ENCODE measurements at regions not wholly inside any gene's neighbourhood (a gene's known extent, or its start where the extent isn't known, plus 50 kb on each side); places are given as distances from the start of the nearest gene placed in this dataset.

DNA sequence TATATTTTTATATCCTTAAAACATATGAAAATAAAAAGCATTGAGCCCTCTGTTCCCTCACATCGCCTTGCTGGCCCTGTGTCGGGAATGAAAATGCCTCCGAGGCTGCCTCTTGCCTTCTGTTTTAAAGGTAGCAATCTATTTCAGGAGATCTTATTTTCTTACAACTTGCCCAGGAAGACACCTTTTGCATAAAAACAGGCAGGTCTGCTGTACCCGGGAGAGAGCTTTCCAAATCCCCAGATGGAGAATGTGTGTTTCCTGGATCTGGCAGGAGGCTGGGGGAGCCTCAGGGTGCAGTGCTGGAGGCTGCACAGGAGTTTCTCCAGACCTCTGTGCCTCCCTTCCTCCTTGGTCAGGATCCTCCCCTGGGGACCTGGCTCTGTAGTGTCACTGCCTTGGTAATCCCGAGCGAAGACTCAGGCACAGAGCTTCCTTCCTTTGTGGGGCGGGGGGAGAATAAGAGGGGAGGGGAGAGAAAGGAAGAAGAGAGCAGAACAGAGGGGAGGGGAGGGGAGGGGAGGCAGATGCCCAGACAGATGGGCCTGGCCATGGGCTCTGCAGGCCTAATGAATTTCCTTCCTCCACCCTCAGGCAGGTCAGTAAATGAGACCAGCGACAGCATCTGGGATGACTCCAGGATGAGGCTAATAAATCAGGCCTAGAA lies 104.0 kb upstream of the BOD1 start:
- no peak overlapping the region for H3K27ac ChIP-seq (ENCODE audit: extremely low read length, insufficient read depth, low read length)
- no peaks in the 10 kb centered on the region for H4K20me1 ChIP-seq (ENCODE audit: insufficient read depth, low read length)
- ATAC-seq (no peak), FAIRE-seq (no peak), DNase-seq (ENCODE audit: low spot score) (no peak)
- 75% methylated on average over 8 of the region's 8 CpGs for WGBS (ENCODE audit: low lambda C conversion rate)
- in situ Hi-C loops (cut with HindIII; ENCODE audit: extremely low pct_ligation_motif_present, low pct_unique_long_range_greater_than_20kb) (no loop called here), intact Hi-C loops (cut with micrococcal nuclease; ENCODE audit: unreplicated experiment) (no loop called here)
- peak overlapping the region in 1 of 3 experiments; percentile 40; a peak in 1 of 6 replicates for H3K4me3 ChIP-seq (replicated peaks in 1 of 3; ENCODE audit: insufficient read depth in 1 of 3, low read depth in 2 of 3, low read length in 3 of 3)
- no peaks in the 10 kb centered on the region for H3K27me3 ChIP-seq (ENCODE audit: control insufficient read depth in 1 of 2, insufficient read depth in 2 of 2, low read length in 2 of 2)
- TF ChIP-seq, protein P1, sequence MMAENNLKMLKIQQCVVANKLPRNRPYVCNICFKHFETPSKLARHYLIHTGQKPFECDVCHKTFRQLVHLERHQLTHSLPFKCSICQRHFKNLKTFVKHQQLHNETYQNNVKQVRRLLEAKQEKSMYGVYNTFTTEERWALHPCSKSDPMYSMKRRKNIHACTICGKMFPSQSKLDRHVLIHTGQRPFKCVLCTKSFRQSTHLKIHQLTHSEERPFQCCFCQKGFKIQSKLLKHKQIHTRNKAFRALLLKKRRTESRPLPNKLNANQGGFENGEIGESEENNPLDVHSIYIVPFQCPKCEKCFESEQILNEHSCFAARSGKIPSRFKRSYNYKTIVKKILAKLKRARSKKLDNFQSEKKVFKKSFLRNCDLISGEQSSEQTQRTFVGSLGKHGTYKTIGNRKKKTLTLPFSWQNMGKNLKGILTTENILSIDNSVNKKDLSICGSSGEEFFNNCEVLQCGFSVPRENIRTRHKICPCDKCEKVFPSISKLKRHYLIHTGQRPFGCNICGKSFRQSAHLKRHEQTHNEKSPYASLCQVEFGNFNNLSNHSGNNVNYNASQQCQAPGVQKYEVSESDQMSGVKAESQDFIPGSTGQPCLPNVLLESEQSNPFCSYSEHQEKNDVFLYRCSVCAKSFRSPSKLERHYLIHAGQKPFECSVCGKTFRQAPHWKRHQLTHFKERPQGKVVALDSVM (CRISPR knock-in tag; IDR thresholded peaks at IDR 0.05), result peak; percentile 18; the same call in 1 of the 2 replicates
- TF ChIP-seq ATF7 (IDR thresholded peaks at IDR 0.05), result no peak
- no peak for TF ChIP-seq ATF7 (CRISPR knock-in tag; IDR thresholded peaks at IDR 0.05)
- TF ChIP-seq TBL1XR1 (IDR thresholded peaks at IDR 0.05; ENCODE audit: borderline replicate concordance, low read length, partially characterized antibody), result no peak
- H3K4me1 ChIP-seq (ENCODE audit: insufficient read depth, low read length), result peaks cover 53% of the 10 kb centered on the region
- BruUV-seq (replicated peaks), result no TSS peak
- peak overlapping the region; percentile 83; the same call in 1 of the 2 replicates for H3K4me2 ChIP-seq (ENCODE audit: low read depth, low read length)
- CTCF ChIA-PET (ENCODE audit: low intra/inter-chr PET ratio, low total read pairs), result no interaction called here
- H3K9me3 ChIP-seq (ENCODE audit: low read length), result no peaks in the 10 kb centered on the region
- H3K79me2 ChIP-seq (ENCODE audit: insufficient read depth, low read length), result no peaks in the 10 kb centered on the region
- no peak overlapping the region for H2AFZ ChIP-seq (ENCODE audit: low read length)
- no peaks in the 10 kb centered on the region for H3K36me3 ChIP-seq (replicated peaks in 1 of 2; ENCODE audit: control insufficient read depth in 1 of 2, insufficient read depth in 2 of 2, low read length in 2 of 2)
- no peak overlapping the region for H3K9ac ChIP-seq (ENCODE audit: insufficient read depth, low read depth, low read length)
- POLR2A ChIA-PET, result interaction anchor here (1.0 to 1.8 kb wide), 2 partner anchors 31 to 98 kb away, joined by 4 to 7 read pairs; no protein-coding TSS in a partner anchor

DNA sequence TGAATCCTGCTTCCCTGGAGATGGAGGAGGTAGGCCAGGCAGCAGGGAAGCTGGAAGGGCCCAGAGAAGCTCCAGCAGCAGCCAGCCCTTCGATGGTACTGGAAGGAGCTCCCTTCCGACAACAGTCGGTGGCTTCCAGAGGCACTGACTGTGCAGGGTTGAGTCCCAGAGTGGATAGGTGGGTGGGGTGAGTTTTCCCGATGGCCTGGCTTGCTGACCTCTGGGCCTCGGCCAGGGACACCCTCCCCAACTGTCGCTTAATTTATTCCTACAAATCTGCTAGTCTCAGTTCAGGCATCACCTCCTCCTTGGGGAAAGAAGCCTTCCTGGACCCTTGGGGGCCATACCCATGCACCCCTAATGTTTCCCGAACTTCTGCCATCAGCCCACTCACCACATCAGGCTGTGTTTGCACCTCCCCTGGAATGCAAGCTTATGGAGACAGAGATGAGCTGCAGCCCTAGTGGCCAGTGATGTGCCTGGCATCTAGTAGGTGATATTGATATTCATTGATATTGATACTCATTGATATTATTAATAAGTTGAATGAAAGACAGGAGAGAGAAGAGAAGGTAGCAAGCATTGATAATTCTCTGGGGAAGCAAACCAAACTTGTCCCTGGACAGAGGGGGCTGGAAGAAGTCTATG lies 104.6 kb upstream of the BOD1 start:
- peak; percentile 30; the same call in 2 of the 3 replicates for ATAC-seq
- H3K27me3 ChIP-seq (ENCODE audit: control insufficient read depth in 1 of 2, insufficient read depth in 2 of 2, low read length in 2 of 2), result no peaks in the 10 kb centered on the region
- WGBS (ENCODE audit: low lambda C conversion rate), result 100% methylated on average over 2 of the region's 7 CpGs
- no peak overlapping the region for H3K27ac ChIP-seq (ENCODE audit: extremely low read length, insufficient read depth, low read length)
- H3K4me1 ChIP-seq (ENCODE audit: insufficient read depth, low read length), result peaks cover 47% of the 10 kb centered on the region
- no peak overlapping the region for H3K9ac ChIP-seq (ENCODE audit: insufficient read depth, low read depth, low read length)
- ChIA-PET POLR2A (interaction anchor here (1.0 kb wide), 1 partner anchor 99 kb away, joined by 4 read pairs; no protein-coding TSS in a partner anchor), CTCF (ENCODE audit: low intra/inter-chr PET ratio, low total read pairs) (no interaction called here)
- H3K9me3 ChIP-seq (ENCODE audit: low read length), result no peaks in the 10 kb centered on the region
- no peak for DNase-seq (ENCODE audit: low spot score)
- intact Hi-C loops (cut with micrococcal nuclease; ENCODE audit: unreplicated experiment), result no loop called here
- no peaks in the 10 kb centered on the region for H3K36me3 ChIP-seq (replicated peaks in 1 of 2; ENCODE audit: control insufficient read depth in 1 of 2, insufficient read depth in 2 of 2, low read length in 2 of 2)
- in situ Hi-C loops (cut with HindIII; ENCODE audit: extremely low pct_ligation_motif_present, low pct_unique_long_range_greater_than_20kb), result no loop called here
- no peak overlapping the region for H2AFZ ChIP-seq (ENCODE audit: low read length)
- no peak overlapping the region for H3K4me3 ChIP-seq (replicated peaks in 1 of 3; ENCODE audit: insufficient read depth in 1 of 3, low read depth in 2 of 3, low read length in 3 of 3)
- no peak for FAIRE-seq
- no peaks in the 10 kb centered on the region for H3K79me2 ChIP-seq (ENCODE audit: insufficient read depth, low read length)
- no peak overlapping the region; the same call in 1 of the 2 replicates for H3K4me2 ChIP-seq (ENCODE audit: low read depth, low read length)
- BruUV-seq (replicated peaks), result no TSS peak
- H4K20me1 ChIP-seq (ENCODE audit: insufficient read depth, low read length), result no peaks in the 10 kb centered on the region
- TF ChIP-seq RAD51 (IDR thresholded peaks at IDR 0.05; ENCODE audit: borderline replicate concordance), result no peak
- TF ChIP-seq, protein P2, sequence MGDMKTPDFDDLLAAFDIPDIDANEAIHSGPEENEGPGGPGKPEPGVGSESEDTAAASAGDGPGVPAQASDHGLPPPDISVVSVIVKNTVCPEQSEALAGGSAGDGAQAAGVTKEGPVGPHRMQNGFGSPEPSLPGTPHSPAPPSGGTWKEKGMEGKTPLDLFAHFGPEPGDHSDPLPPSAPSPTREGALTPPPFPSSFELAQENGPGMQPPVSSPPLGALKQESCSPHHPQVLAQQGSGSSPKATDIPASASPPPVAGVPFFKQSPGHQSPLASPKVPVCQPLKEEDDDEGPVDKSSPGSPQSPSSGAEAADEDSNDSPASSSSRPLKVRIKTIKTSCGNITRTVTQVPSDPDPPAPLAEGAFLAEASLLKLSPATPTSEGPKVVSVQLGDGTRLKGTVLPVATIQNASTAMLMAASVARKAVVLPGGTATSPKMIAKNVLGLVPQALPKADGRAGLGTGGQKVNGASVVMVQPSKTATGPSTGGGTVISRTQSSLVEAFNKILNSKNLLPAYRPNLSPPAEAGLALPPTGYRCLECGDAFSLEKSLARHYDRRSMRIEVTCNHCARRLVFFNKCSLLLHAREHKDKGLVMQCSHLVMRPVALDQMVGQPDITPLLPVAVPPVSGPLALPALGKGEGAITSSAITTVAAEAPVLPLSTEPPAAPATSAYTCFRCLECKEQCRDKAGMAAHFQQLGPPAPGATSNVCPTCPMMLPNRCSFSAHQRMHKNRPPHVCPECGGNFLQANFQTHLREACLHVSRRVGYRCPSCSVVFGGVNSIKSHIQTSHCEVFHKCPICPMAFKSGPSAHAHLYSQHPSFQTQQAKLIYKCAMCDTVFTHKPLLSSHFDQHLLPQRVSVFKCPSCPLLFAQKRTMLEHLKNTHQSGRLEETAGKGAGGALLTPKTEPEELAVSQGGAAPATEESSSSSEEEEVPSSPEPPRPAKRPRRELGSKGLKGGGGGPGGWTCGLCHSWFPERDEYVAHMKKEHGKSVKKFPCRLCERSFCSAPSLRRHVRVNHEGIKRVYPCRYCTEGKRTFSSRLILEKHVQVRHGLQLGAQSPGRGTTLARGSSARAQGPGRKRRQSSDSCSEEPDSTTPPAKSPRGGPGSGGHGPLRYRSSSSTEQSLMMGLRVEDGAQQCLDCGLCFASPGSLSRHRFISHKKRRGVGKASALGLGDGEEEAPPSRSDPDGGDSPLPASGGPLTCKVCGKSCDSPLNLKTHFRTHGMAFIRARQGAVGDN (CRISPR knock-in tag; IDR thresholded peaks at IDR 0.05), result peak; percentile 46
- no peak for TF ChIP-seq MAZ (IDR thresholded peaks at IDR 0.05; ENCODE audit: borderline replicate concordance, low read depth, low read length)
- TF ChIP-seq MAZ (CRISPR knock-in tag; IDR thresholded peaks at IDR 0.05; ENCODE audit: low read depth), result no peak
- TF ChIP-seq TEAD3 (CRISPR knock-in tag; optimal IDR thresholded peaks at IDR 0.05; ENCODE audit: borderline replicate concordance), result peak; percentile 43

Measured in HepG2 (cell line).